CD4-positive, alpha-beta T cell (primary cell): ENCODE measurements at regions not wholly inside any gene's neighbourhood (a gene's known extent, or its start where the extent isn't known, plus 50 kb on each side); places are given as distances from the start of the nearest gene placed in this dataset.
"Not testable (repeated sequence)": the region's sequence is repeated elsewhere in the genome, so short reads cannot be mapped to it uniquely, and the experiment has no call there.

Source experiments
- ATAC-seq: fragments of 200-7000 bp; cut with Tn5 transposase; one replicate; pipeline ENCODE4 v1.10.0; 2022; ENCODE audit warnings: mild to moderate bottlenecking; ENCODE audit not compliant: poor library complexity
- CTCF ChIA-PET: fragments of 350-600 bp; sonication (Branson Sonifier 250); formaldehyde crosslinking; loops from one replicate; lab custom pipeline; 2021; ENCODE audit warnings: antibody characterized with exemption, inconsistent platforms; lab: Charles Lee
- POLR2A ChIA-PET: fragments of 350-600 bp; sonication (Branson Sonifier 250); formaldehyde crosslinking; loops from one replicate; lab custom pipeline; 2021; ENCODE audit warnings: antibody characterized with exemption, inconsistent platforms; lab: Charles Lee
- DNase-seq, 14 experiments: peaks; one replicate each; pipeline ENCODE4 v3.0.0-alpha.2; 2013 to 2020; ENCODE audit warnings: mixed read lengths in 2 of 14
- H3K27ac ChIP-seq, 2 donors: one replicate each; pipeline versions ENCODE4 v1.5.1 to v1.7.0; 2013; ENCODE audit warnings: low read length in 2 of 2, low read depth in 1 of 2, mild to moderate bottlenecking in 1 of 2
- H3K27me3 ChIP-seq, 2 experiments: 1 replicate in 1 of 2; 2 replicates in 1 of 2; pipeline versions ENCODE4 v1.6.1 to v1.7.0; 2013; ENCODE audit warnings: low read length in 2 of 2, control low read depth in 1 of 2, mild to moderate bottlenecking in 1 of 2, moderate library complexity in 1 of 2; ENCODE audit not compliant: insufficient read depth in 2 of 2, control insufficient read depth in 1 of 2
- H3K36me3 ChIP-seq: one replicate; pipeline ENCODE4 v1.6.1; 2013; ENCODE audit warnings: low read length, control low read depth; ENCODE audit not compliant: insufficient read depth
- H3K4me1 ChIP-seq: one replicate; pipeline ENCODE4 v1.6.1; 2013; ENCODE audit warnings: low read length, control low read depth; ENCODE audit not compliant: insufficient read depth
- H3K4me3 ChIP-seq: one replicate; pipeline ENCODE4 v1.5.1; 2013; ENCODE audit warnings: mild to moderate bottlenecking, low read length, moderate library complexity
- H3K9me3 ChIP-seq, 2 experiments: 1 replicate in 1 of 2; 2 replicates in 1 of 2; pipeline versions ENCODE4 v1.6.1 to v1.7.0; 2013; ENCODE audit warnings: low read length in 2 of 2, mild to moderate bottlenecking in 2 of 2, control low read depth in 1 of 2, moderate library complexity in 1 of 2; ENCODE audit not compliant: control insufficient read depth in 1 of 2, insufficient read depth in 1 of 2
- H3K27ac Mint-ChIP-seq: one replicate; pipeline ENCODE4 v1.8.0; 2020; ENCODE audit warnings: mixed read lengths
- H3K27me3 Mint-ChIP-seq: one replicate; pipeline ENCODE4 v1.8.0; 2021; ENCODE audit warnings: mixed read lengths
- H3K36me3 Mint-ChIP-seq: one replicate; pipeline ENCODE4 v1.8.0; 2021; ENCODE audit warnings: low read depth, mixed read lengths
- H3K4me1 Mint-ChIP-seq: one replicate; pipeline ENCODE4 v1.8.0; 2021; ENCODE audit warnings: low read depth, mixed read lengths
- H3K4me3 Mint-ChIP-seq: one replicate; pipeline ENCODE4 v1.8.0; 2020; ENCODE audit warnings: mild to moderate bottlenecking, mixed read lengths
- H3K9me3 Mint-ChIP-seq: one replicate; pipeline ENCODE4 v1.8.0; 2020; ENCODE audit warnings: mixed read lengths
- CTCF ChIP-seq: fragments of 200-600 bp; IDR thresholded peaks from one replicate; pipeline ENCODE4 v1.8.0; 2022; ENCODE audit warnings: antibody characterized with exemption, mild to moderate bottlenecking
- intact Hi-C, 2 experiments: fragments of 100-400 bp; cut with DNase I in 1 of 2; cut with micrococcal nuclease in 1 of 2; formaldehyde crosslinking; loops; one replicate each; pipeline versions ENCODE4 v1.15.1 to v1.9.0; 2023 to 2025; cut with DNase I, micrococcal nuclease

- Mint-ChIP-seq H3K36me3 (no peaks in the 10 kb centered on the region), H3K9me3 (no peaks in the 10 kb centered on the region), H3K27ac (no peak overlapping the region), H3K4me3 (no peak overlapping the region), H3K27me3 (no peaks in the 10 kb centered on the region), H3K4me1 (no peaks in the 10 kb centered on the region)
- Histone ChIP-seq H3K27me3 (no peaks in the 10 kb centered on the region), H3K9me3 (no peaks in the 10 kb centered on the region), H3K4me1 (no peaks in the 10 kb centered on the region), H3K4me3 (no peak overlapping the region), H3K27ac (no peak overlapping the region), H3K36me3 (no peaks in the 10 kb centered on the region)
- DNase-seq (no peak), ATAC-seq (no peak)
- TF ChIP-seq CTCF, result no peak
- ChIA-PET POLR2A (no interaction called here), CTCF (no interaction called here)
- intact Hi-C loops, result no loop called here
These were observed 84.1 kb upstream of the MYRIP start for GRCh38 chr3:39725321-39725720.

- Mint-ChIP-seq H3K9me3 (no peaks in the 10 kb centered on the region), H3K27ac (no peak overlapping the region), H3K36me3 (no peaks in the 10 kb centered on the region), H3K27me3 (no peaks in the 10 kb centered on the region), H3K4me3 (no peak overlapping the region), H3K4me1 (no peaks in the 10 kb centered on the region)
- H3K36me3 ChIP-seq, result no peaks in the 10 kb centered on the region
- DNase-seq, result no peak
- intact Hi-C loops, result no loop called here
- no peaks in the 10 kb centered on the region for H3K27me3 ChIP-seq
- ATAC-seq, result no peak
- no peaks in the 10 kb centered on the region for H3K4me1 ChIP-seq
- POLR2A ChIA-PET, result no interaction called here
- no peak overlapping the region for H3K4me3 ChIP-seq
- no peak overlapping the region for H3K27ac ChIP-seq
- H3K9me3 ChIP-seq, result no peaks in the 10 kb centered on the region
- TF ChIP-seq CTCF, result no peak
- CTCF ChIA-PET, result no interaction called here
These were observed 82.0 kb upstream of the MYRIP start for GRCh38 chr3:39727415-39727814.

- no peaks in the 10 kb centered on the region for H3K4me1 ChIP-seq
- peaks cover 2% of the 10 kb centered on the region for H3K9me3 Mint-ChIP-seq
- TF ChIP-seq CTCF, result no peak
- no peak for ATAC-seq
- H3K9me3 ChIP-seq, result no peaks in the 10 kb centered on the region
- no peaks in the 10 kb centered on the region for H3K4me1 Mint-ChIP-seq
- no peaks in the 10 kb centered on the region for H3K27me3 ChIP-seq
- H3K27ac Mint-ChIP-seq, result no peak overlapping the region
- no peak for DNase-seq
- no peak overlapping the region for H3K4me3 Mint-ChIP-seq
- H3K4me3 ChIP-seq, result no peak overlapping the region
- H3K36me3 Mint-ChIP-seq, result no peaks in the 10 kb centered on the region
- H3K36me3 ChIP-seq, result no peaks in the 10 kb centered on the region
- H3K27ac ChIP-seq, result no peak overlapping the region
- no peaks in the 10 kb centered on the region for H3K27me3 Mint-ChIP-seq
- intact Hi-C loops, result no loop called here
- ChIA-PET CTCF (no interaction called here), POLR2A (no interaction called here)
These were observed 75.6 kb upstream of the MYRIP start for GRCh38 chr3:39733804-39734203.

- H3K9me3 Mint-ChIP-seq, H3K4me1 Mint-ChIP-seq, H3K27ac ChIP-seq, H3K9me3 ChIP-seq, ATAC-seq, H3K27me3 Mint-ChIP-seq, H3K4me3 ChIP-seq, H3K4me1 ChIP-seq, POLR2A ChIA-PET, intact Hi-C loops, DNase-seq, H3K36me3 ChIP-seq, CTCF ChIA-PET, H3K4me3 Mint-ChIP-seq, H3K27ac Mint-ChIP-seq, H3K36me3 Mint-ChIP-seq, H3K27me3 ChIP-seq: not testable (repeated sequence)
These were observed 69.8 kb upstream of the MYRIP start for GRCh38 chr3:39739658-39740057.
